ENCODE measurements at regions not wholly inside any gene's neighbourhood (a gene's known extent, or its start where the extent isn't known, plus 50 kb on each side); places are given as distances from the start of the nearest gene placed in this dataset.

GRCh38 chr1:212526111-212526491 lies 82.5 kb upstream of the ATF3 start:
- no peak for TF ChIP-seq CTCF (conservative IDR thresholded peaks at IDR 0.05; ENCODE audit: low read depth, low read length)
- no peak for TF ChIP-seq EZH2 (IDR thresholded peaks at IDR 0.05; ENCODE audit: low read length, unreplicated experiment)
- TF ChIP-seq EZH2phosphoT487 (IDR thresholded peaks at IDR 0.05; ENCODE audit: borderline replicate concordance, low read length): no peak
